SK-N-SH treated with all-trans-retinoic acid at 6 μM for 48 hours (cell line): ENCODE measurements at regions not wholly inside any gene's neighbourhood (a gene's known extent, or its start where the extent isn't known, plus 50 kb on each side); places are given as distances from the start of the nearest gene placed in this dataset.

Source experiments
- ARNTL ChIP-seq: fragments of 450-650 bp; formaldehyde crosslinking; IDR thresholded peaks from 2 replicates; pipeline ENCODE4 v1.5.0; 2020; ENCODE audit warnings: low read depth, mild to moderate bottlenecking, moderate library complexity, borderline replicate concordance
- SNAI2 ChIP-seq: fragments of 250-450 bp; sonication (Bioruptor Pico); IDR thresholded peaks from 2 replicates; pipeline ENCODE4 v1.5.0; 2020; ENCODE audit warnings: mild to moderate bottlenecking, moderate library complexity
- ZC3H10 ChIP-seq: fragments of 250-450 bp; sonication (Bioruptor Pico); IDR thresholded peaks from 2 replicates; pipeline ENCODE4 v1.5.1; 2021; ENCODE audit warnings: mild to moderate bottlenecking, moderate library complexity
- TF ChIP-seq, protein P1 (sequence below): fragments of 250-450 bp; sonication (Bioruptor Pico); IDR thresholded peaks from 2 replicates; pipeline ENCODE4 v1.8.0; 2020; ENCODE audit warnings: mild to moderate bottlenecking, moderate library complexity, borderline replicate concordance
- TF ChIP-seq, protein P2 (sequence below): fragments of 250-450 bp; sonication (Bioruptor Pico); IDR thresholded peaks from 2 replicates; pipeline ENCODE4 v1.8.0; 2021; ENCODE audit warnings: low read depth, mild to moderate bottlenecking, moderate library complexity, borderline replicate concordance

DNA sequence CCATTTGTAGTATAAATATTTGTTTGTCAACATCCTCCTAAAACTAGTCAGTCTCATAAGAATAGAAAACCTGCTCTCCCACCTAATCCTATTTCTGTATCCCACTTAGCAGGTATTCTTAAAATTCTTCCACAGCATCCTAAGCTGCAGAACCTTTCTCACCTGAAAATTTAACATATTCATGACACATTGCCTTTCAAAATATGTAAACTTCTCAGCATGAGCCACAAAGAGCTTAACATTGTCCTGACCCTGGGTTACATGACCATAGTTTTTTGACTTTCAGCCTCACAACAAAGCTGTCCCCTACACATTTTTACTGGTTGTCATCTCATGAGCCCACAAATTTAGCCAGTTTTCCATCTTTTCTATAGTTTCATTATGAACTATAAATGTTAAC is 712.1 kb downstream of the LTN1 start:
- TF ChIP-seq SNAI2 (CRISPR knock-in tag): no peak
- TF ChIP-seq, protein P1, sequence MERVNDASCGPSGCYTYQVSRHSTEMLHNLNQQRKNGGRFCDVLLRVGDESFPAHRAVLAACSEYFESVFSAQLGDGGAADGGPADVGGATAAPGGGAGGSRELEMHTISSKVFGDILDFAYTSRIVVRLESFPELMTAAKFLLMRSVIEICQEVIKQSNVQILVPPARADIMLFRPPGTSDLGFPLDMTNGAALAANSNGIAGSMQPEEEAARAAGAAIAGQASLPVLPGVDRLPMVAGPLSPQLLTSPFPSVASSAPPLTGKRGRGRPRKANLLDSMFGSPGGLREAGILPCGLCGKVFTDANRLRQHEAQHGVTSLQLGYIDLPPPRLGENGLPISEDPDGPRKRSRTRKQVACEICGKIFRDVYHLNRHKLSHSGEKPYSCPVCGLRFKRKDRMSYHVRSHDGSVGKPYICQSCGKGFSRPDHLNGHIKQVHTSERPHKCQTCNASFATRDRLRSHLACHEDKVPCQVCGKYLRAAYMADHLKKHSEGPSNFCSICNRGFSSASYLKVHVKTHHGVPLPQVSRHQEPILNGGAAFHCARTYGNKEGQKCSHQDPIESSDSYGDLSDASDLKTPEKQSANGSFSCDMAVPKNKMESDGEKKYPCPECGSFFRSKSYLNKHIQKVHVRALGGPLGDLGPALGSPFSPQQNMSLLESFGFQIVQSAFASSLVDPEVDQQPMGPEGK (CRISPR knock-in tag): no peak
- TF ChIP-seq, protein P2, sequence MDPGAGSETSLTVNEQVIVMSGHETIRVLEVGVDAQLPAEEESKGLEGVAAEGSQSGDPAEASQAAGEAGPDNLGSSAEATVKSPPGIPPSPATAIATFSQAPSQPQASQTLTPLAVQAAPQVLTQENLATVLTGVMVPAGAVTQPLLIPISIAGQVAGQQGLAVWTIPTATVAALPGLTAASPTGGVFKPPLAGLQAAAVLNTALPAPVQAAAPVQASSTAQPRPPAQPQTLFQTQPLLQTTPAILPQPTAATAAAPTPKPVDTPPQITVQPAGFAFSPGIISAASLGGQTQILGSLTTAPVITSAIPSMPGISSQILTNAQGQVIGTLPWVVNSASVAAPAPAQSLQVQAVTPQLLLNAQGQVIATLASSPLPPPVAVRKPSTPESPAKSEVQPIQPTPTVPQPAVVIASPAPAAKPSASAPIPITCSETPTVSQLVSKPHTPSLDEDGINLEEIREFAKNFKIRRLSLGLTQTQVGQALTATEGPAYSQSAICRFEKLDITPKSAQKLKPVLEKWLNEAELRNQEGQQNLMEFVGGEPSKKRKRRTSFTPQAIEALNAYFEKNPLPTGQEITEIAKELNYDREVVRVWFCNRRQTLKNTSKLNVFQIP: no peak
- TF ChIP-seq ARNTL (CRISPR knock-in tag): no peak
- TF ChIP-seq ZC3H10: no peak
